ENCODE measurements at regions not wholly inside any gene's neighbourhood (a gene's known extent, or its start where the extent isn't known, plus 50 kb on each side); places are given as distances from the start of the nearest gene placed in this dataset.

DNA sequence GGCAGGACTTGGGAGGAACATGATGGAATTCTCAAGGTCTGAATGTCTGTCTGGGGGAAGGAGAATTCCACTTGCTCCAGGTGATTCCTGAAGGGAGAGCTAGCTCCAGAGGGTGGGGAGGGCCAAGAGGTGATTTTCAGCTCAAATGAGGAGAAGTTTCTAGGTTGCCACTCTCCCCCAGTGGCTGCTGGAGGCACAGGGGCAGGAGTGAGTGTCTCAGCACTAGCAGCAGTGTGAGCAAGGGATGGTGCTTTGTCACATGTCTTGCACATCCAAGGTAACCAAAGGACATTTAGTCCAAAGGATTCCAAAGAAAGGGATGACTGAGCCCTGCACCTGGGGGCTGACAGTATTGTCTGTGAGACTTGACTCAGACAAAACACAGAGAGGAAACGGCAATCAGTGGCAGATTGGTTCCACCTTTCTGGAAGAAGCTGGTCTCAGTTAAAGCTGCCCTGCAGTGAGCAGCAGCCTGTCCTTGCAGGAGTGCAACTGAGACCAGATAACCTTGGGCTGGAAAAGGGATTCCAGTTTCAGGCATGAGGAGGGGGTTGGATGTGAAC is 51.2 kb upstream of the PCBD1 start:
- DNase-seq: no peak

DNA sequence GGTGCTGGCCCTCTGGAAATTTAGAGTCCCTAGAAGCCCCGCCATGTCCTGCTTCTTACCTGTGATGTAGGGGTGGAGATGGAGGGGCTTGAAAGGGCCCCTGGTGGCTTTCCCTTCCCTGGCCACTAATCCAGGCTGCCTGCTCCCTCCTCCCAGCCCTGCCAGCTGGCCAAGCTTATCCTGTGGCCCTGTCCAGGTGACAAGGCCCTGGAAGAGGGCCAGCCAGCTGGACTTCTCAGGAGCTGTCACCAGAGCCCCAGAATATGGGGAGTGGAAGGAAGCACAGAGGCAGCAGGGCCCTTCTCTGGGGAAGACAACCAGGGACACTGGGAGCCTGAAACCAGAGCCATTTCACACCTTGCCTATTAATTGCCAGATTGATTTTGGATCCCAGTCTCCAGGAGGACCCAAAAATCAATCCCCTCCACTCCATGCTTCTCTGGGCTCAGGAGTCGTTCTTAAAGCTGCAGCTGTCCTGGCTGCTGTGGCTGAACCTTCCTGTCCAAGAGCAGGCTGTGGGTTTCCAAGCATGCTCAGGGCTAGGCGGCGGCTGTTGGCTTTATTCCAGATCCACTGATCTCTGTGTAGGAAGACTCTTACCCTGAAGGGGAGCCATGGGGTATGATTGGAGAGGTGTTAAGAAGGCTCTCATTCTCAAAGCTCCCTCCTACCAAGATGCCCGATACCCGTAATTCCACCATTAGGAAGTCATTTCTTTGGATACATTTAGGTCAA is 52.6 kb upstream of the PCBD1 start:
- peak; percentile 9 for DNase-seq

DNA sequence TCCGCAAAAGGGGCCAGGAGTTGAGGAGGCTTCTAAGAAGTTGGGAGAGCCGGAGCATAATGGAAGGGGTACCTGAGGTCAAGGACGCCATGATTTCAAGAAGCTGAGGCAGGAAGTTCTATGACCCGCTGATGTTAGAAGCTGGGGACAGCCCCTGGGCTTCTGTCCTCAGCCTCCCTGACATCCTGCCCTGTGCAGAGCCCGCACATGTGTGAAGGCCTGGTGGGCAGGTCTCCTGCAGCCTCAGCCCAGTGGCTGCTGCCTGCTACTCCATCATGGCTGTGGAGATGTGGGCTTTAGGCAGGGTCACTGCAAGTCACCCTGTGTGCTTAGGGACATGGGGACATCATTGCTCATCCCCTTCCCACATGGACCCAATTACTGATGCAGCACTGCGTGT is 53.8 kb upstream of the PCBD1 start:
- no peak for DNase-seq

DNA sequence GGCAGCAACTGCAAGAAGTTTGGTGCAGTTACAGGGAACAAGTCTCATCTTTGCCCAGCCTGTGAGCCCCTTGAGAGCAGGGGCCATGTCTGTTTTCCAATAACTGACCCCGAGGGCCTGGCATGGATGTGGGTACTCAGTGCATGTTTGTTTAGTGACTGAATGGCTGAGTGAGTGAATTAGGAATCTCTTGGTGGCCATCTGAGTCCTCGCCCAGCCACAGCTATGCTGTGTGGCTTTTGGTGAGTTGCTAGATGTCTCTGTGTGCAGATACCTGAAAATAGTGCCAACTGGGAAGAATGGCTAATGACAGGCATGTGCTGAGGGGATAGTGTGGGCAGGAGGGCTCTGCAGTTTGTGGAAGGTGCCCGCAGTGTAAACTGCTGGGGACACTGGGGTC is 54.4 kb upstream of the PCBD1 start:
- DNase-seq: no peak

GRCh38 chr10:70943249-70943648 is 54.9 kb upstream of the PCBD1 start:
- no peak for DNase-seq

DNA sequence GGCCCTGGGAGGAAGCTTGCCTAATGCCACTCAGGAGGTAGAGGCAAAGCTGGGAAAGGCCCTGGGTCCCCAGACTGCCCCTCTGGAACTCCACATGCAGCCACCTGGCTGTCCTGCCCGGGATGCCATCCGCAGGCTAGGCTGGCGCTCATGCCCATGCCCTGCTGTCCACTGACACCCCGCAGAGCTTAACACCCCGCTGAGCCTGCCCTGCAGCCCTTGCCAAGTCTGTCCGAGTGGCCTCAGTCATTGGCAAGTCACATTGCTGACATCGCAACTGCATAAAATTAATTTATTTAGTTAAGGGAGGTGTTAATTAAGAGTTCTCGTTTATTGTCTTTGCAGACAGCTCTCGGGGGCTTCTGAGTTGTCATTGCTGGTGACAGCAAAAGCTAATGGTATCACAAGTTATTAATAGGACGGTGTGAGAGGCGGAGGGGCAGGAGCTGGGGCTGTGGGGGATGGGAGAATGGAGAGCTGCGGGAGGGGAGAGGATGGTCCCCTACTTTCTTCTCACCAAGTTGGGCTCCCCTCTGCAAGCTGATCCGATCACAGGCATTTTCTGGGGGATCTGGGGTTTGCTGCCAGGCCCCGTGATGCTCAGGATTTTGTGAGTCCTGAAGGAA is 55.6 kb upstream of the PCBD1 start:
- DNase-seq: no peak

DNA sequence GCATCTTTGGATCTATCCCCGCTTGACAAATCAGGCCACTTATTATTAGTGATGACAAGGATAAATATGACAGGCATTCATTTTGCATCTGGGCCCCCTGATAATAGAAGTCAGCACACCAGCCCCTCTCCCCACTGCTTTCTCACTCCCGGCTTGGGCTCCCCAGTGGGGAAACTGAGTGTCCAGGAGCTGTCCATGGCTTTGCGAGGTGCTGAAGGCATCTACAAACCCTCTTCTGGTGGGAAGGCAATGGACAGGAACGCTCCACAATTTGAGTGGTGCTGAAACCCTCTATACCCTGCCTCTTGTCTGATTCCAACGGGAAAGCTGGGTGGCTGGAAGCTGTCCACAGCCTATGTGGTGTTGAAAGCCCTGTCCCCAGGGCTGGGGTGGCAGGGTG is 61.7 kb upstream of the PCBD1 start:
- no peak for DNase-seq

GRCh38 chr10:70950801-70951200 is 62.4 kb upstream of the PCBD1 start:
- DNase-seq: no peak

DNA sequence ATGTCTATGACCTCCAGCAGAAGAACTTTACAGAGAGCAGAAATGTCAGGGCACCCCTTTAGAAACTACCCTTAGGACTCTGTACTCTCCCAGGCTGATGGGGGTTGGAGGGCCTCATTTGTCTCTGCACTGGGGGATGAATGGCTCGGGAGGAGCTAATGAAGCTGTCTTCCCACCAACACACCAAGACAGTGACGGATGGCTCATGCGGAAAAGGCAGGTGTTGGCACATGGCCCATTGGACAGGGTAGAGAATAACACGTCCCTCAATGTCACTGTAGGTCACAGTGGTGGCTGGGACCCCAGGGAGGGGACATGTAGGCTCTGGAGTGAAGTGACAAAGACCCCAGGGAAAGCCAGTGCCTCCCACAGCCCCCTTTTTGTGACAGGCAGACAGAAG is 64.0 kb upstream of the PCBD1 start:
- DNase-seq: no peak

GRCh38 chr10:70952921-70953320 is 64.6 kb upstream of the PCBD1 start:
- no peak for DNase-seq

- no peak for DNase-seq
These were observed 66.2 kb upstream of the PCBD1 start for GRCh38 chr10:70954381-70955176.

DNA sequence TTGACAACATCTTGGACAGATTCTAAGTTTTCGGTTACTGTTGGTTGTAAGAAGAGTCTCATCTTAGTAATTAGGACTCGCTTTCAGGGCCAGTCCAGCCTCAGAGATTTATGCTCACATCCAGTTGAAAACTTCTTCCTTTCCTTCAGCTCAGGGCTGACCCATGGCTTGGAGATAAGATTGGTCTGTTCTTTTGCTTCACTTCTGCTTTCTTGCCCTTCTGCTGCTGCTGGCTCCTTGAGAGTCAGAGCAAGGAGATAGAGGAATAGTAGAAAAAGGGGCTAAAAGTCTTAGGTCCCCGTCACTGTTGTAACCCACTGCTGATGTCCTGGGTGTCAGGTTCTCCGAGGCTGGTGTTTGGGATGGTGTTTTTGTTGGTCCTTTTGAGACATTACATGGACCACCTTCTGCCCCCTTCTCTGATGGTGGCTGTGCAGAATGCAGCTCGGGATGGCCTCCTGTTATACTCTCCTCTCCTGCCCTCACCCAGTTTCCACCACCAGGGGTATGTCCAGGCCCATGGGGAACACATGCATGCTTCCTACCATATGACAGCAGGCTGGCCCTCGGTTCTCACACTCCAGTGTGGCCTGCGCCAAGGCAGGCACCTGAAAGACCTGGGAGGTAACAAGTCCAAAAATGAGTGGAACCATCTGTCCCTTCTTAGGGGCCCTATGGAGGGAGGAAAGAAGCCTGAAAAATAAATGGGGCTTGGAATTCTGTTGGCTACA is 67.8 kb upstream of the PCBD1 start:
- DNase-seq: no peak

- DNase-seq: no peak
These were observed 70.0 kb upstream of the PCBD1 start for GRCh38 chr10:70958396-70958795.

DNA sequence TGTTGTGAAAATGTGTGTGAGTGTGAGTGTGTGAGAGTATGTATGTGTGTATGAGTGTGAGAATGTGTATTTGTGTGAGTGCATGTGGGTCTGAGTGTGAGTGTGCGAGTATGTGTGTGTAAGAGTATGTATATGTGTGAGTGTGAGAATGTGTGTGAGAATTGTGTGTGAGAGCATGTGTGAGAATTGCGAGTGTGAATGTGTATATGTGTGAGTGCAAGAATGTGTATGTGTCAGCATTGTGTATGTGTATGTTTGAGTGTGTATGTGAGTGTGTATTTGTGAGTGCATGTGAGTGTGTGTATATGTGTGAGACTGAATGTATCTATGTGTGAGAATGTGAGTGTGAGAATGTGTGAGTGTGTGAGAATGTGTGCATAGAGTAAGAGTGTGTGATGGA is 72.0 kb upstream of the PCBD1 start:
- DNase-seq: no peak

DNA sequence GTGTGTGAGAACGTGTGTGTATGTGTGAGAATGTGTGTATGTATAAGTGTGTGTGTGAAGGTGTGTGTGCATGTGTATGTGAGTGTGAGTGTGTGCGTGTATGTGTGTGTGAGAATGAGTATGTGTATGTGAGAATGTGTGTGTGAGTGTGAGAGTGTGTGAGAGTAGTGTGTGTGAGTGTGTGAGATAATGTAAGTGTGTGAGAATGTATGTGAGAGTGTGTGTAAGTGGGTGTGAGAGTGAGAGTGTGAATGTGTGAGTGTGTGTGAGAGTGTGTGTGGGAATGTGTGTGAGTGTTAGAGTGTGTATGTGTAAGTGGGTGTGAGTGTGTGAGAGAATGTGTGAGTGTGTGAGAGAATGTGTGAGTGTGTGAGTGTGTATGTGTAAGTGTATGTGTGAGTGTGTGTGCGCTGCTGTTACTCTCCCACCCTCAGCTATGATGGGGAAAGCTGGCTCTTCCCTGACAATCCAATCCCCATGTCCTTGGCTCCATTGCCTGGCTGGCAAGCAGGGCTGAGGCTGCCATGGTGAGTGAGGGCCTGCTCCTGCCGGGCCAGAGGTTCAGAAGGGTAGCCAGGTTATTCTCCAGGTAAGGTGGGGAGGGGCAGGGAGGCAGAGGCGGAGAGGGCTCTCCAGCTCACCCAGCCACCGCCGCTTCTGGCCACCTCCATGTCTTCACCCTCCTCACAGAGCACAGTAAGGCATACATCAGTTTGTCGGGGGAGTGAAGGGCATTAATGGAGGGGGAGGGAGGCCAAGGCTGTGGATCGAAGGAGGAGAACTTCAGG is 72.6 kb upstream of the PCBD1 start:
- DNase-seq: no peak

GRCh38 chr10:70962686-70963085 is 74.3 kb upstream of the PCBD1 start:
- no peak for DNase-seq

- DNase-seq: no peak
These were observed 74.9 kb upstream of the PCBD1 start for GRCh38 chr10:70963271-70963670.

DNA sequence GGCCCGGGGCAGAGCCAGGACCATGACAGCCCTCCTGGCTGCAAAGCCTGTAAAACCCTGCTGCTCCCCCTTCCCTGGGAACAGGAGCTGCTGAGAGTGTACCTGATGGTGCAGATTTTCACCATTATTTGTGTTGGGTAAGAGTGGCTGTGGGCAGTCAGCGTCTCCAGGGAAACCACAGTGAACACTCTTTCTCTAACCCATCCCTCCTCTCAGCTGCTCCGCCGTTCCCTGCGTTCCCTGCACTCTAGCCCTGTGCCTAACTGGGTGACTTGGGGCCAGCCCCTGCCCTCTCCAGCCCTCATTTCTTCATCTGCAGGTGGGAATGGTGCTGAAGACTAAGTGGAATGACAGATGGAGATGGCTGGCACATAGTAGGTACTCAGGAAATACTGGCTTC is 75.9 kb upstream of the PCBD1 start:
- DNase-seq: no peak

- DNase-seq: no peak
These were observed 76.5 kb upstream of the PCBD1 start for GRCh38 chr10:70964881-70965280.

GRCh38 chr10:70965566-70965965 is 77.2 kb upstream of the PCBD1 start:
- no peak for DNase-seq

DNA sequence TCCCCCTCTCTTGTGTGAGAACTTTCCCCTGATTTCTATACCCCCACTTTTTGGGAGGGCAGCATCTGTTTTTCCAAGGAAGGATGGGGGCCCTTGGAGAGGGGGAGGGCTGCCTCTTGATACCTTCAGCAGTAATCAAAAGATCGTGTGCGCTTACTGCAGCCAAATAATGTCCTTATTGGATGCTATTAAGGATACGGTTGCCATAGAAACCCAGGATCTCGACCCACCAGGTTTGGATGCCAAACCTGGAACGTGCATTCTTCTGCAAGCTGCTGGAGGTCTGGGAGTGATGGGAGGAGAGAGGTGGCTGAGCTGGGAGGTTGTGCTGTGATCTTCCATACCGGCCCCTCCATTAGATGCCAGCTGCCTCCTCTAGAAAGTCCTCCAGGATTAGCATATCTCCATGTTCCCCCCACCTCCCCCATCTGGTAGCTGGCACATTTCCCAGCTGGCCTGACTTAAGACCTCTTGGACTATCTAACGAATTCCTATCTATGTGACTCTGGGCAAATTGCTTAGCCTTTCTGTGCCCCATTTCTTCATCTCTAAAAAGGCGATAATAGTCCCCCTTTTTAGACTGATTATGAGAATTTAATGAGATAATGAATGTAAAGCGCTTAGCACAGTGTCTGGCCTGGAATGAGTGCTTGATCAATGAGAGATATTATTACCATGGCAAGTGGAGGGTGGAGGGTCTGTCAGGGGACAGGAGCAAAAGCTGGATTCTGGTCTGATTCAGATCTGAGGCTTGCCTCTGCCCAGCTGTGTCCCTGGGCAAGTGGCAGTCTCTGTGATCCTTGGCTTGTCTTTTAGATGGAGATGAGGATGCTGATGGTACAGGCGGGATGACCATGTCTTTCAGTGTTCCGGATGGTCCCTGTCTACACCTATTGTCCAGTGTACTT is 78.5 kb upstream of the PCBD1 start:
- no peak for DNase-seq

All from NCI-H510A treated with DMSO at 0.1 percent for 48 hours (cell line).